Left ventricle myocardium inferior (tissue), 1 donor: ENCODE measurements at regions not wholly inside any gene's neighbourhood (a gene's known extent, or its start where the extent isn't known, plus 50 kb on each side); places are given as distances from the start of the nearest gene placed in this dataset.
"Not testable (repeated sequence)": the region's sequence is repeated elsewhere in the genome, so short reads cannot be mapped to it uniquely, and the experiment has no call there.

Experiments
- DNase-seq: peaks from one replicate; pipeline ENCODE4 v3.0.0-alpha.2; 2020
- H3K27ac ChIP-seq: fragments of 200-600 bp; replicated peaks from 2 replicates; pipeline ENCODE4 v1.8.0; 2021
- H3K27me3 ChIP-seq: fragments of 200-600 bp; 2 replicates; pipeline ENCODE4 v1.8.0; 2021; ENCODE audit warnings: low read depth
- H3K36me3 ChIP-seq: fragments of 200-600 bp; 2 replicates; pipeline ENCODE4 v1.8.0; 2021
- H3K4me1 ChIP-seq: fragments of 200-600 bp; 2 replicates; pipeline ENCODE4 v1.8.0; 2021
- H3K4me3 ChIP-seq: fragments of 200-600 bp; 2 replicates; pipeline ENCODE4 v1.8.0; 2021; ENCODE audit warnings: mild to moderate bottlenecking, moderate library complexity
- H3K9me3 ChIP-seq: fragments of 200-600 bp; replicated peaks from 2 replicates; pipeline ENCODE4 v1.8.0; 2021
- CTCF ChIP-seq: fragments of 200-600 bp; IDR thresholded peaks from 2 replicates; pipeline ENCODE4 v1.8.0; 2021; ENCODE audit warnings: antibody characterized with exemption, mild to moderate bottlenecking, borderline replicate concordance
- intact Hi-C: fragments of 100-400 bp; cut with micrococcal nuclease; formaldehyde crosslinking; loops from one replicate; pipeline ENCODE4 v1.11.0; 2022
- donor health status: DM: no; HTN: yes; CAD: no; lungs with severe emphysema.

DNA sequence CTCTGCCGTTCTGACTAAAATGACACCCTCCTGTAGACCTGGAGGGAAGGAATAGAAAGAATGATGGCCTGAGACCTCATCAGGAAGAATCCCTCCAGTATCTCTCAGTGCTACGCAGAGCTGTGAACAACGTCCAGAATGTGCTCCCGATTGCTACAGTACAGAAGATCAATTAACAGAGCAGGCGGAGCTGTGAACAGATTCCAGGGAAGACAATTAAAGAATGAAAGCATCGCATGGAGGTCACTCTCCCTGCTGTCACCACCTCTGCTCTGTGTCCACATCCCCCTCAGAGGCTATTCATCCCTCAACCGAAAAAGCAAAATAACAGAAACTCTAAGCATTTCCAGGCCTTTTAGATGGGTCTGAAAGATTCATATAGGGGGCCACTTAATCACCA, 481.0 kb downstream of the EIPR1 start:
- H3K4me1 ChIP-seq, result no peaks in the 10 kb centered on the region
- no peak for DNase-seq
- no peaks in the 10 kb centered on the region for H3K36me3 ChIP-seq
- H3K9me3 ChIP-seq, result no peaks in the 10 kb centered on the region
- no peak overlapping the region for H3K27ac ChIP-seq
- TF ChIP-seq CTCF, result no peak
- intact Hi-C loops, result no loop called here
- peaks cover 5% of the 10 kb centered on the region for H3K27me3 ChIP-seq
- no peak overlapping the region for H3K4me3 ChIP-seq

- Histone ChIP-seq H3K4me3 (no peak overlapping the region), H3K36me3 (no peaks in the 10 kb centered on the region), H3K27ac (no peak overlapping the region), H3K27me3 (peaks cover 5% of the 10 kb centered on the region), H3K9me3 (no peaks in the 10 kb centered on the region), H3K4me1 (no peaks in the 10 kb centered on the region)
- intact Hi-C loops, result no loop called here
- DNase-seq, result no peak
- TF ChIP-seq CTCF, result no peak
Observed at GRCh38 chr2:2896011-2896410, 481.6 kb downstream of the EIPR1 start.

DNA sequence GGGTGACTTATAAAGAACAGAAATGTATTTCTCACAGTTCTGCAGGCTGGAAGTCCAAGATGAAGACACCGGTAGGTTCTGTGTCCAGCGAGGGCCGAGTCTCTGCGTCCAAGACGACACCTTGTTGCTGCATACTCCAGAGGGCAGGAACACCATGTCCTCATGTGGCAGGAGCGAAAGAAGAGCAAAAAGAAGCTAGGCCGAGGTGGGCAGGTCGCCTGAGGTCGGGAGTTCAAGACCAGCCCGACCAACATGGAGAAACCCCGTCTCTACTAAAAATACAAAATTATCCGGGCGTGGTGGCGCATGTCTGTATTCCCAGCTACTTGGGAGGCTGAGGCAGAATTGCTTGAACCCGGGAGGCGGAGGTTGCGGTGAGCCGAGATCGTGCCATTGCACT, 483.6 kb downstream of the EIPR1 start:
- H3K36me3 ChIP-seq, intact Hi-C loops, H3K4me1 ChIP-seq, DNase-seq, H3K9me3 ChIP-seq, H3K27ac ChIP-seq, H3K4me3 ChIP-seq: not testable (repeated sequence)
- H3K27me3 ChIP-seq, result peaks cover 23% of the 10 kb centered on the region

DNA sequence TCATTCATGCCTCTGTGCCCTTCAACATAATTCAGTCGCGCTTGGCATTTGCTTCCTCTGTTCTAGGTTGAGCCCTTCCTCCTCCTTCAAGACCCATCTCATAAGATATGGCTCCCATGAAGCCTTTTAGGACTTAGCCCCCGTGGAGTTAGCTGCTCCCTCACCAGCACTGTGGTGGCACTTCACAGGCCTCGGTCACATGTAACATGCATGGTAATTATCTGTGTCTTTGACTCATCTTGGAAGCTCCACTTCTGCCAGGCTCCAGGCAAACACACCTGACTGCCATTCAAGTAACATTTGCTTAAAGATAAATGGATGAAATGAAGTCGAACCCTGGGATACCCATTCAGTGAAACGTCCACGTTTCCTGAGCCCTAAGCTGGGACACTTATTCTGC, 484.7 kb downstream of the EIPR1 start:
- H3K36me3 ChIP-seq, result no peaks in the 10 kb centered on the region
- intact Hi-C loops, result no loop called here
- H3K4me3 ChIP-seq, result no peak overlapping the region
- no peak for TF ChIP-seq CTCF
- no peaks in the 10 kb centered on the region for H3K9me3 ChIP-seq
- H3K27me3 ChIP-seq, result peaks cover 31% of the 10 kb centered on the region
- no peak overlapping the region for H3K27ac ChIP-seq
- DNase-seq, result no peak
- H3K4me1 ChIP-seq, result no peaks in the 10 kb centered on the region

- DNase-seq, result no peak
- no peaks in the 10 kb centered on the region for H3K36me3 ChIP-seq
- no peaks in the 10 kb centered on the region for H3K4me1 ChIP-seq
- no peak overlapping the region for H3K4me3 ChIP-seq
- no peak for TF ChIP-seq CTCF
- no peaks in the 10 kb centered on the region for H3K9me3 ChIP-seq
- intact Hi-C loops, result no loop called here
- H3K27ac ChIP-seq, result no peak overlapping the region
- peaks cover 35% of the 10 kb centered on the region for H3K27me3 ChIP-seq
Observed at GRCh38 chr2:2892378-2892777, 485.2 kb downstream of the EIPR1 start.

GRCh38 chr2:2890901-2891300, 486.7 kb downstream of the EIPR1 start:
- no peak for TF ChIP-seq CTCF
- H3K27ac ChIP-seq, result no peak overlapping the region
- no peaks in the 10 kb centered on the region for H3K4me1 ChIP-seq
- peaks cover 35% of the 10 kb centered on the region for H3K27me3 ChIP-seq
- H3K9me3 ChIP-seq, result no peaks in the 10 kb centered on the region
- H3K36me3 ChIP-seq, result no peaks in the 10 kb centered on the region
- H3K4me3 ChIP-seq, result no peak overlapping the region
- intact Hi-C loops, result no loop called here
- no peak for DNase-seq
